ENCODE measurements at regions not wholly inside any gene's neighbourhood (a gene's known extent, or its start where the extent isn't known, plus 50 kb on each side); places are given as distances from the start of the nearest gene placed in this dataset.

GRCh38 chr4:31383767-31384166, 663.6 kb downstream of the PCDH7 start:
- no peak for TF ChIP-seq POLR2A (IDR thresholded peaks at IDR 0.05; ENCODE audit: low read depth, low read length)
- TF ChIP-seq POLR2AphosphoS5 (IDR thresholded peaks at IDR 0.05; ENCODE audit: low read depth, low read length) = no peak
- TF ChIP-seq TAF1 (IDR thresholded peaks at IDR 0.05; ENCODE audit: borderline replicate concordance, low read depth, low read length) = no peak
